ENCODE measurements at regions not wholly inside any gene's neighbourhood (a gene's known extent, or its start where the extent isn't known, plus 50 kb on each side); places are given as distances from the start of the nearest gene placed in this dataset.
"Not testable (repeated sequence)": the region's sequence is repeated elsewhere in the genome, so short reads cannot be mapped to it uniquely, and the experiment has no call there.

DNA sequence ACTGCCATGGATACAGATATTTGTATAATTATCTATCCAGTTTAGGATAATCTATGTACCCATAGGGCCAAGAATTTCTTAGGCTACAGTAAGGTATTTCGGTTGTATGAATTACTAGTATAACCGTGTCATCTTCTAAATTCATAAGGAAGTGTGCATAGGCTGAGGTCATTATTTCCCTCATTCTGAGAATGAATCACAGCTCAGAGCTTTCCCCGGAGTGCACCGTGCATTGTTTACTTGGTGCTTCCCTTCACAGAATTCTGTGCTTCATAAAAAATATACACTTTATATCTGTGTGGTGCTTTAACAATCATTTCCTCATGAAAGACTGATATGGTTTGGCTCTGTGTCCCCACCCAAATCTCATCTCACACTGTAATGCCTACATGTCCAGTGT lies 514.1 kb downstream of the ETNK1 start:
- Histone ChIP-seq H3K9me3 (no peaks in the 10 kb centered on the region), H3K27ac (no peak overlapping the region), H3K4me3 (no peak overlapping the region), H3K27me3 (no peaks in the 10 kb centered on the region), H3K36me3 (no peaks in the 10 kb centered on the region), H3K4me1 (no peaks in the 10 kb centered on the region)
- TF ChIP-seq, protein P1, sequence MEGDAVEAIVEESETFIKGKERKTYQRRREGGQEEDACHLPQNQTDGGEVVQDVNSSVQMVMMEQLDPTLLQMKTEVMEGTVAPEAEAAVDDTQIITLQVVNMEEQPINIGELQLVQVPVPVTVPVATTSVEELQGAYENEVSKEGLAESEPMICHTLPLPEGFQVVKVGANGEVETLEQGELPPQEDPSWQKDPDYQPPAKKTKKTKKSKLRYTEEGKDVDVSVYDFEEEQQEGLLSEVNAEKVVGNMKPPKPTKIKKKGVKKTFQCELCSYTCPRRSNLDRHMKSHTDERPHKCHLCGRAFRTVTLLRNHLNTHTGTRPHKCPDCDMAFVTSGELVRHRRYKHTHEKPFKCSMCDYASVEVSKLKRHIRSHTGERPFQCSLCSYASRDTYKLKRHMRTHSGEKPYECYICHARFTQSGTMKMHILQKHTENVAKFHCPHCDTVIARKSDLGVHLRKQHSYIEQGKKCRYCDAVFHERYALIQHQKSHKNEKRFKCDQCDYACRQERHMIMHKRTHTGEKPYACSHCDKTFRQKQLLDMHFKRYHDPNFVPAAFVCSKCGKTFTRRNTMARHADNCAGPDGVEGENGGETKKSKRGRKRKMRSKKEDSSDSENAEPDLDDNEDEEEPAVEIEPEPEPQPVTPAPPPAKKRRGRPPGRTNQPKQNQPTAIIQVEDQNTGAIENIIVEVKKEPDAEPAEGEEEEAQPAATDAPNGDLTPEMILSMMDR (IDR thresholded peaks at IDR 0.05) = no peak
- no peak for TF ChIP-seq POLR2AphosphoS5 (IDR thresholded peaks at IDR 0.05)
- TF ChIP-seq POLR2A (IDR thresholded peaks at IDR 0.05) = no peak
- TF ChIP-seq EP300 (IDR thresholded peaks at IDR 0.05; ENCODE audit: low read depth) = no peak
- 61 to 63% methylated on average over 2 to 4 of the region's 4 CpGs for WGBS, 2 donors (ENCODE audit: low coverage in 1 of 2)
- no peak for DNase-seq
- intact Hi-C loops (cut with DNase I; ENCODE audit: low total_unique reads) = no loop called here
- in situ Hi-C loops (cut with MboI; ENCODE audit: low pct_ligation_motif_present in 1 of 4, low pct_unique_long_range_greater_than_20kb in 1 of 4, low sequenced_read_pairs in 3 of 4) = no loop called here

DNA sequence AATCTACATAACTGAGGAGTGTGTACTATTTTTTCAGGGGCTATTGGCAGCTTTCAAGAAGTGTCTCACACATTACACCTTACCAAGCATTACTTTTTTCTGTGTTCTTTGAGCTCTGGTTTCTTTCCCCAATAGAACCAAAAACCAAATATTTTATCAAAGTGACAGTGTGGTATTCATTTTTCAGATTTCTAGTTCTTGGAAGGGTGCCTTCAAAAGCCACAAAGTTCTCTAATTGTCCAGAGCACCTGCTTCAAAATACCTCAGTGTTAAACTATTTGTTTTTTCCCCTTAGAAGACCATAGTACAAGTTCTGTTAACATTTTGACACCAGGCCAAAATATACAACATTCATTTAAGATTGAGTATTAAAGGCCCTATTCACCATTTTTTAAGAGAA lies 515.7 kb downstream of the ETNK1 start:
- DNase-seq = no peak
- intact Hi-C loops (cut with DNase I; ENCODE audit: low total_unique reads) (no loop called here), in situ Hi-C loops (cut with MboI; ENCODE audit: low pct_ligation_motif_present in 1 of 4, low pct_unique_long_range_greater_than_20kb in 1 of 4, low sequenced_read_pairs in 3 of 4) (no loop called here)
- Histone ChIP-seq H3K4me1 (no peaks in the 10 kb centered on the region), H3K27me3 (no peaks in the 10 kb centered on the region), H3K27ac (no peak overlapping the region), H3K4me3 (no peak overlapping the region), H3K9me3 (no peaks in the 10 kb centered on the region), H3K36me3 (no peaks in the 10 kb centered on the region)
- TF ChIP-seq EP300 (IDR thresholded peaks at IDR 0.05; ENCODE audit: low read depth) = no peak

DNA sequence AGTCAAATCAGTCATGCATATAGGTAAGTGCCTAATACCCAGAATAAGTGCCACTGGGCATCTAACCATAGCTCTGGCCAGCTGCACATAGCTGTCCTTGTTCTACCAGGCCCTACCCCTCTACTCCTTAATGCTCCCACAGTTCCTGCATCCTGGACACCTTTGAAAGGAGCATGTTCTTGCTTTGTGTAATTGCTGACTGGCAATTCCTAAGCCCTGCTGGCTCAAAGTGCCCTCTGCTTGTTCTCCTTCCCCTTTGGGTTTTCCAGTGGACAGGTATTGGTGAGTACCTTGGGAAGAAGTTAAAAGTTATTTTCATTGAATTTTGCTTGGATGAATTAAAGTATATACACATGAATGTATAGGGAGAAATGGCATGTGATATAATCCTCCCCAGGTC lies 516.4 kb downstream of the ETNK1 start:
- no peak for DNase-seq
- Histone ChIP-seq H3K4me3 (no peak overlapping the region), H3K9me3 (no peaks in the 10 kb centered on the region), H3K27me3 (no peaks in the 10 kb centered on the region), H3K4me1 (no peaks in the 10 kb centered on the region), H3K27ac (no peak overlapping the region), H3K36me3 (no peaks in the 10 kb centered on the region)
- in situ Hi-C loops (cut with MboI; ENCODE audit: low pct_ligation_motif_present in 1 of 4, low pct_unique_long_range_greater_than_20kb in 1 of 4, low sequenced_read_pairs in 3 of 4) = no loop called here
- intact Hi-C loops (cut with DNase I; ENCODE audit: low total_unique reads) = no loop called here
- TF ChIP-seq, protein P1 (IDR thresholded peaks at IDR 0.05) = no peak
- TF ChIP-seq EP300 (IDR thresholded peaks at IDR 0.05; ENCODE audit: low read depth) (no peak), POLR2A (IDR thresholded peaks at IDR 0.05) (no peak), POLR2AphosphoS5 (IDR thresholded peaks at IDR 0.05) (no peak)

DNA sequence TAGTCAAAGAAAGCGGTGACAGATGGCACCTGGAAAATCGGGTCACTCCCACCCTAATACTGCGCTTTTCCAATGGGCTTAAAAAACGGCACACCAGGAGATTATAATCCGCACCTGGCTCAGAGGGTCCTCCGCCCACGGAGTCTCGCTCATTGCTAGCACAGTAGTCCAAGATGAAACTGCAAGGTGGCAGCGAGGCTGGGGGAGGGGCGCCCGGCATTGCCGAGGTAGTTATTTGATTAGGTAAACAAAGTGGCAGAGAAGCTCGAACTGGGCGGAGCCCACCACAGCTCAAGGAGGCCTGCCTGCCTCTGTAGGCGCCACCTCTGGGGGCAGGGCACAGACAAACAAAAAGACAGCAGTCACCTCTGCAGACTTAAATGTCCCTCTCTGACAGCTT lies 521.1 kb downstream of the ETNK1 start:
- H3K9me3 ChIP-seq; intact Hi-C loops (cut with DNase I; ENCODE audit: low total_unique reads); H3K27me3 ChIP-seq; H3K4me3 ChIP-seq; H3K36me3 ChIP-seq; DNase-seq; in situ Hi-C loops (cut with MboI; ENCODE audit: low pct_ligation_motif_present in 1 of 4, low pct_unique_long_range_greater_than_20kb in 1 of 4, low sequenced_read_pairs in 3 of 4); H3K4me1 ChIP-seq; H3K27ac ChIP-seq: not testable (repeated sequence)
- WGBS, 2 donors (ENCODE audit: low coverage in 1 of 2) = 88% methylated on average over 15 of the region's 15 CpGs; no CpG with 5 or more reads in 1 of the 2 donors

DNA sequence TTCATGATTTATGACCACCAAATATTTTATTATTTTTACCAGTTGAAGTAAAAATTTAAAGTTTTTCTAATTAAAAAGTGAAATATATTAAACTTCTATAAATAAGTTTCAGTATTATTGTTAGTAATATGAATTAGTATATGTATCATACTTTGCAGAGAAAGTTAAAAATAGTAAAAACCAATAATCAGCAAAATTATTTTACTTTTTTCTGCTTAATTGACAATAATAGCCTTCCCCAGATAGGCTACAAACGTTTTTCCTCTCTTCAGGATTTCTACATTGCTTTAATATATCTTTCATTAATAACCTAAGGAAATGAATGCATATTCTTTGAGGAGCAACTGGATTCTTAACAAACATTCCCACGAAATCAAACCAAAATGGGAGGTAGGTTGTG lies 543.5 kb downstream of the ETNK1 start:
- intact Hi-C loops (cut with DNase I; ENCODE audit: low total_unique reads) (no loop called here), in situ Hi-C loops (cut with MboI; ENCODE audit: low pct_ligation_motif_present in 1 of 4, low pct_unique_long_range_greater_than_20kb in 1 of 4, low sequenced_read_pairs in 3 of 4) (no loop called here)
- Histone ChIP-seq H3K36me3 (no peaks in the 10 kb centered on the region), H3K27me3 (no peaks in the 10 kb centered on the region), H3K9me3 (no peaks in the 10 kb centered on the region), H3K4me3 (no peak overlapping the region), H3K4me1 (no peaks in the 10 kb centered on the region), H3K27ac (no peak overlapping the region)
- WGBS, 2 donors (ENCODE audit: low coverage in 1 of 2) = 36 to 42% methylated on average over 2 of the region's 2 CpGs
- no peak for TF ChIP-seq EP300 (IDR thresholded peaks at IDR 0.05; ENCODE audit: low read depth)
- TF ChIP-seq POLR2AphosphoS5 (IDR thresholded peaks at IDR 0.05) = no peak
- no peak for DNase-seq

DNA sequence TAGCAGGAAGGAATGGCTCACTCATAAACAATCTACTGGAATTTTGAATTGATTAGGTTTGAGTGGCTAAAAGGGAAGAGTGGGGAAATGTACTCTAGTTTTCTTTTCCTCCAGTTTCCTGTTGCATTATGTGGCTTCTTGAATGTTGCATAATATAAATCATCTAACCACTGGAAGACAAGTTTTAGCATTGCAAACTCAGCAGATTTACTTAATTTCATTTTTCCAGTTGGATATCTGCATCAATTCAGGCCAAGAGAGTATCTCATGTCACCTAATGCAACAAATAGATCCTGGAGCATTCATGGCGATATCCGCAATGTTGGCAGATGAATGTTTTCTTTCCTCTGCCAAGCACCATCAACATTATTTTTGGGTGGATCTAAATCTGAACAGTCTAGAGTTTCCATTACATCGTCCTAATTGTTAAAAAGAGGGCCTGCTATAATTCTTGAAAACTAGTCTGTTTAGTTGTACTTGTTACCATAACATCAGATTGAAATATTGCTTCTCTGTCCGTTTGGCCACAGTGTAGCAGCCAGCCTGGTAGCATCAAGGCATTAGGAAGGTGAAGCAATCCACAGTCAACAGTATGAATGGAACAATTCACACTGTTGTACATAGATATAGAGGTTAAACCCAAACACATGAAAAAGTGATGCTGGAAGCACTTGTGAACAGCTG lies 544.2 kb downstream of the ETNK1 start:
- Histone ChIP-seq H3K36me3 (no peaks in the 10 kb centered on the region), H3K4me1 (no peaks in the 10 kb centered on the region), H3K4me3 (no peak overlapping the region), H3K27me3 (no peaks in the 10 kb centered on the region), H3K27ac (no peak overlapping the region), H3K9me3 (no peaks in the 10 kb centered on the region)
- in situ Hi-C loops (cut with MboI; ENCODE audit: low pct_ligation_motif_present in 1 of 4, low pct_unique_long_range_greater_than_20kb in 1 of 4, low sequenced_read_pairs in 3 of 4) = no loop called here
- no peak for TF ChIP-seq EP300 (IDR thresholded peaks at IDR 0.05; ENCODE audit: low read depth)
- no peak for TF ChIP-seq POLR2AphosphoS5 (IDR thresholded peaks at IDR 0.05)
- TF ChIP-seq, protein P1 (IDR thresholded peaks at IDR 0.05) = no peak
- TF ChIP-seq POLR2A (IDR thresholded peaks at IDR 0.05) = no peak
- WGBS, 2 donors (ENCODE audit: low coverage in 1 of 2) = 64 to 81% methylated on average over 4 of the region's 4 CpGs
- intact Hi-C loops (cut with DNase I; ENCODE audit: low total_unique reads) = no loop called here
- no peak for DNase-seq
